GM12872 (cell line): ENCODE measurements at regions not wholly inside any gene's neighbourhood (a gene's known extent, or its start where the extent isn't known, plus 50 kb on each side); places are given as distances from the start of the nearest gene placed in this dataset.

Experiments used
- TF ChIP-seq, protein P1 (sequence below): IDR thresholded peaks from 3 replicates; pipeline ENCODE4 v1.5.1; 2011; ENCODE audit warnings: low read depth, mild to moderate bottlenecking, low read length, moderate library complexity; ENCODE audit not compliant: insufficient read depth

DNA sequence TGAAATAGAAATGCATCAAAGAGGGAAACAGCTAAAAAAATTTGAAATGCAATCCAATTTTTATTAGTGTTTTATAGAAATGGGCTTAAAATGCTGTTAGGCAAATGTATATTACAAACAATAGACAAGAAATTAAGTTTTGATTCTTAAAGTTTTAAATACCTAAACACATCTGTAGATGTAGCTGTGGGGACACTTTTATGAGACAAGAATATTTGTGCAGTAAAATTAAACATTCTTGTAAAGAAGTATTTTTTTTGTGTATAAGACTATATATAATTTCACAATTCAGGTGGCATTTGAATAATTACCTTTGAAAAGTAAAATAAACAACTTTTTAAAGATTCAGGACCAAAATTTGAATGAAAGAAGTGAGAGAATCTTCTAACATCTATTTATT is 1015.9 kb downstream of the REEP3 start:
- TF ChIP-seq, protein P1, sequence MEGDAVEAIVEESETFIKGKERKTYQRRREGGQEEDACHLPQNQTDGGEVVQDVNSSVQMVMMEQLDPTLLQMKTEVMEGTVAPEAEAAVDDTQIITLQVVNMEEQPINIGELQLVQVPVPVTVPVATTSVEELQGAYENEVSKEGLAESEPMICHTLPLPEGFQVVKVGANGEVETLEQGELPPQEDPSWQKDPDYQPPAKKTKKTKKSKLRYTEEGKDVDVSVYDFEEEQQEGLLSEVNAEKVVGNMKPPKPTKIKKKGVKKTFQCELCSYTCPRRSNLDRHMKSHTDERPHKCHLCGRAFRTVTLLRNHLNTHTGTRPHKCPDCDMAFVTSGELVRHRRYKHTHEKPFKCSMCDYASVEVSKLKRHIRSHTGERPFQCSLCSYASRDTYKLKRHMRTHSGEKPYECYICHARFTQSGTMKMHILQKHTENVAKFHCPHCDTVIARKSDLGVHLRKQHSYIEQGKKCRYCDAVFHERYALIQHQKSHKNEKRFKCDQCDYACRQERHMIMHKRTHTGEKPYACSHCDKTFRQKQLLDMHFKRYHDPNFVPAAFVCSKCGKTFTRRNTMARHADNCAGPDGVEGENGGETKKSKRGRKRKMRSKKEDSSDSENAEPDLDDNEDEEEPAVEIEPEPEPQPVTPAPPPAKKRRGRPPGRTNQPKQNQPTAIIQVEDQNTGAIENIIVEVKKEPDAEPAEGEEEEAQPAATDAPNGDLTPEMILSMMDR, result no peak

DNA sequence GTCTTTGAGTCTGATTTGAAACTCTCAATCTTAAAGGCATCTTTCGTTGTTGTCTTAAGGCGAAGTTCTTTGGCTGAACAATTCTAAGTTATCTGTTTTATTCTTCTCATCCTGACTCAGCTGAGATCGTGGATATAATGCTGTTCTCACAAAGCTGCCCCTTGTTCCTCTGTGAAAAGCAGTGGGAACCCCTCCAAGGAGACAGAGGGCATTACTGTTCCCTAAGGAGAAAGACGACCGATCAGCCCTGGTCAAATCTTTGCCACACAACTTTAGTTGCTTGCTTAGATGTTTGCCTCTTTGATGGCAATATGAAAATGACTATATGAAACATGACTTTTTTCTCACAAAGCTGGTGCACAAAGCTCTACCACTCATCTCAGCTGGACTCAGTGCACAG is 1016.7 kb downstream of the REEP3 start:
- TF ChIP-seq, protein P1, result no peak

GRCh38 chr10:64546073-64546472 is 1024.9 kb downstream of the REEP3 start:
- TF ChIP-seq, protein P1, result no peak

DNA sequence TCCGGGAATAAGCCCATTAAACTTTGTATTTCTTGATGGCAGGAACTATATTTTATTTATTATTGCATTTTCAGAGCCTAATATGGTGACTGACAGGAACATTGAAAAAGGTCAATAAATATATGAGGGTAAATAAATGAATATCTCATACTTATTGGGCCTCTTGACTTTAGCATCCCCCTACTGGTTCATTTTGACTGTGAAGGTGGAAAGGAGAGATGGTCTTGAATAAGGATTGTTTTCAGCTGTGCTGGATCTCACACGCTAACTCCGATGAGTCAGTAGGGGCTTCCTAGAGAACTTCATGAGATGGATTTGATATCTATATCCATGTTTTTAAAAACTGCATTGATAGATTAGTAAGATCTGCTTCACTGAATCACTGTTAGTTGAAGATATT is 1026.0 kb downstream of the REEP3 start:
- TF ChIP-seq, protein P1, result no peak

GRCh38 chr10:64555666-64556065 is 1034.5 kb downstream of the REEP3 start:
- TF ChIP-seq, protein P1, result no peak

GRCh38 chr10:64558094-64558835 is 1037.1 kb downstream of the REEP3 start:
- TF ChIP-seq, protein P1, result no peak

DNA sequence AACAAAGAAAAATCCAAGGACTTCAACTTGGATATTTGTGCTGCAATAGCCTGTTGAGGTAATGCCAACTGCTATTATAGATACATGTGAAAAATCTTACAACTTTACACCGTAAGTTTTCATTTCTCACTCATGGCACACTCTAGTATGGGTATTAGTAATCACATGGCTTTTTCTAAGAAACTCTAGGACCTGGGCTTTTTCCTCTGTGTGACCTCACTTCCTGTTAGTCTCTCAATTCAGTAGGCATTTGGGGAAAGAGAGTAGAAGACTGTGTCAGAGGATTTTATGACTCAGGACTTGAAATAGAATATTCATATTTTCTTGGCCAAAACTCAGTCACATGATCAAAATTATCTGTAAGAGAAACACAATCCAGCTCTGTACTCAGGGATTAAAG is 1049.9 kb downstream of the REEP3 start:
- TF ChIP-seq, protein P1, result no peak
